HCT116 (cell line): ENCODE measurements at regions not wholly inside any gene's neighbourhood (a gene's known extent, or its start where the extent isn't known, plus 50 kb on each side); places are given as distances from the start of the nearest gene placed in this dataset.

Source experiments
- ATAC-seq: fragments of 200-7000 bp; cut with Tn5 transposase; 2 replicates; pipeline ENCODE4 v1.9.1; 2020; ENCODE audit warnings: mild to moderate bottlenecking, moderate library complexity
- BruUV-seq: library from RNA; stranded (reverse); fragments of 400-500 nt; replicated peaks from 2 replicates; lab custom pipeline; 2021; lab: Mats Ljungman, UMichigan
- CTCF ChIA-PET: fragments of 300-600 bp; sonication (Branson Sonifier 250); formaldehyde crosslinking; loops from one replicate; lab custom pipeline; 2021; ENCODE audit warnings: antibody characterized with exemption; lab: Charles Lee
- POLR2A ChIA-PET: fragments of 300-600, 350-600 bp; sonication (Branson Sonifier 250); formaldehyde crosslinking; loops from one replicate; lab custom pipeline; 2021; ENCODE audit warnings: antibody characterized with exemption; lab: Charles Lee
- RAD21 ChIA-PET, 2 experiments: fragments of 300-600 bp; sonication (Branson Sonifier 250); formaldehyde crosslinking; loops; one replicate each; lab custom pipeline; 2023; ENCODE audit warnings: low total read pairs in 2 of 2; ENCODE audit not compliant: uncharacterized antibody in 2 of 2, unreplicated experiment in 2 of 2, low non-redundant PET in 1 of 2; lab: Charles Lee
- DNase-seq: peaks from one replicate; pipeline ENCODE4 v3.0.0-alpha.2; 2010; ENCODE audit warnings: low read depth, low spot score
- H2AFZ ChIP-seq: fragments of 200-600 bp; shearing (Covaris generic), sonication (generic); 2 replicates; pipeline ENCODE4 v1.6.1; 2017; ENCODE audit warnings: low read depth, mixed run types, mixed read lengths, antibody characterized with exemption, low read length; ENCODE audit not compliant: poor library complexity, severe bottlenecking
- H3K27ac ChIP-seq: 2 replicates; pipeline ENCODE4 v1.5.1; 2012; ENCODE audit warnings: low read depth, low read length
- H3K27me3 ChIP-seq: fragments of 200-600 bp; sonication (generic); 2 replicates; pipeline ENCODE4 v1.6.1; 2016; ENCODE audit warnings: mixed run types, low read length, mixed read lengths; ENCODE audit not compliant: insufficient read depth
- H3K36me3 ChIP-seq, 2 experiments: fragments of 200-500 bp in 1 of 2; fragments of 200-600 bp in 1 of 2; sonication (Bioruptor generic) in 1 of 2; sonication (generic) in 1 of 2; 2 replicates each; pipeline versions ENCODE4 v1.5.1 to v1.6.1; 2014 to 2016; ENCODE audit warnings: low read length in 2 of 2, inconsistent platforms in 1 of 2, mixed read lengths in 1 of 2, mixed run types in 1 of 2; ENCODE audit not compliant: insufficient read depth in 2 of 2, control insufficient read depth in 1 of 2
- H3K4me1 ChIP-seq, 2 experiments: fragments of 200-600 bp in 1 of 2; sonication (generic) in 1 of 2; 2 replicates each; pipeline versions ENCODE4 v1.5.1 to v1.6.1; 2012 to 2017; ENCODE audit warnings: low read length in 2 of 2, inconsistent platforms in 1 of 2, mild to moderate bottlenecking in 1 of 2, mixed read lengths in 1 of 2, mixed run types in 1 of 2, moderate library complexity in 1 of 2; ENCODE audit not compliant: insufficient read depth in 2 of 2, control insufficient read depth in 1 of 2
- H3K4me2 ChIP-seq: fragments of 200-600 bp; sonication (generic); 2 replicates; pipeline ENCODE4 v1.6.1; 2017; ENCODE audit warnings: mixed run types, low read length, mixed read lengths
- H3K4me3 ChIP-seq, 2 experiments: fragments of 200-600 bp in 1 of 2; sonication (generic) in 1 of 2; replicated peaks in 1 of 2; 2 replicates each; pipeline ENCODE4 v1.5.1; 2011 to 2016; ENCODE audit warnings: low read length in 2 of 2, control low read depth in 1 of 2, low read depth in 1 of 2, mild to moderate bottlenecking in 1 of 2, mixed read lengths in 1 of 2, mixed run types in 1 of 2
- H3K79me2 ChIP-seq: fragments of 200-600 bp; sonication (generic); 2 replicates; pipeline ENCODE4 v1.6.1; 2017; ENCODE audit warnings: mild to moderate bottlenecking, mixed run types, low read length, moderate library complexity, mixed read lengths; ENCODE audit not compliant: insufficient read depth
- H3K9ac ChIP-seq: fragments of 200-600 bp; sonication (generic); 2 replicates; pipeline ENCODE4 v1.6.1; 2016; ENCODE audit warnings: low read length, mixed read lengths
- H3K9me2 ChIP-seq: fragments of 200-600 bp; sonication (generic), shearing (Covaris generic); 2 replicates; pipeline ENCODE4 v1.6.1; 2017; ENCODE audit warnings: mixed run types, mild to moderate bottlenecking, moderate library complexity; ENCODE audit not compliant: insufficient read depth
- H3K9me3 ChIP-seq, 2 experiments: fragments of 200-500 bp in 1 of 2; fragments of 200-600 bp in 1 of 2; sonication (Bioruptor generic) in 1 of 2; sonication (generic) in 1 of 2; 2 replicates each; pipeline ENCODE4 v1.6.1; 2014 to 2017; ENCODE audit warnings: low read length in 2 of 2, mixed read lengths in 2 of 2, inconsistent platforms in 1 of 2, low read depth in 1 of 2, mild to moderate bottlenecking in 1 of 2, mixed run types in 1 of 2, moderate library complexity in 1 of 2; ENCODE audit not compliant: control insufficient read depth in 1 of 2, insufficient read depth in 1 of 2
- H4K20me1 ChIP-seq: fragments of 200-600 bp; sonication (generic), shearing (Covaris generic); 2 replicates; pipeline ENCODE4 v1.6.1; 2017; ENCODE audit warnings: mixed run types, mild to moderate bottlenecking, moderate library complexity; ENCODE audit not compliant: insufficient read depth
- EGR1 ChIP-seq: IDR thresholded peaks from 2 replicates; pipeline ENCODE4 v1.6.1; 2012; ENCODE audit warnings: low read depth
- EZH2 ChIP-seq: fragments of 200-600 bp; sonication (generic); IDR thresholded peaks from 2 replicates; pipeline ENCODE4 v1.6.1; 2017; ENCODE audit warnings: antibody characterized with exemption, mixed run types
- FOSL1 ChIP-seq: IDR thresholded peaks from 2 replicates; pipeline ENCODE4 v1.6.1; 2012; ENCODE audit warnings: low read depth
- RAD21 ChIP-seq: IDR thresholded peaks from 2 replicates; pipeline ENCODE4 v1.6.1; 2012; ENCODE audit warnings: low read depth, mild to moderate bottlenecking
- SIN3A ChIP-seq: IDR thresholded peaks from 2 replicates; pipeline ENCODE4 v1.6.1; 2012; ENCODE audit warnings: low read depth
- SP1 ChIP-seq: IDR thresholded peaks from 2 replicates; pipeline ENCODE4 v1.6.1; 2012; ENCODE audit warnings: low read depth
- intact Hi-C: fragments of 100-400 bp; cut with micrococcal nuclease; formaldehyde crosslinking; loops from 2 replicates; pipeline ENCODE4 v1.10.0; 2022
- TF ChIP-seq, protein P1 (sequence below): IDR thresholded peaks from 2 replicates; pipeline ENCODE4 v1.6.1; 2011; ENCODE audit warnings: mild to moderate bottlenecking, low read length, moderate library complexity; ENCODE audit not compliant: insufficient replicate concordance; ENCODE audit errors: extremely low read depth

DNA sequence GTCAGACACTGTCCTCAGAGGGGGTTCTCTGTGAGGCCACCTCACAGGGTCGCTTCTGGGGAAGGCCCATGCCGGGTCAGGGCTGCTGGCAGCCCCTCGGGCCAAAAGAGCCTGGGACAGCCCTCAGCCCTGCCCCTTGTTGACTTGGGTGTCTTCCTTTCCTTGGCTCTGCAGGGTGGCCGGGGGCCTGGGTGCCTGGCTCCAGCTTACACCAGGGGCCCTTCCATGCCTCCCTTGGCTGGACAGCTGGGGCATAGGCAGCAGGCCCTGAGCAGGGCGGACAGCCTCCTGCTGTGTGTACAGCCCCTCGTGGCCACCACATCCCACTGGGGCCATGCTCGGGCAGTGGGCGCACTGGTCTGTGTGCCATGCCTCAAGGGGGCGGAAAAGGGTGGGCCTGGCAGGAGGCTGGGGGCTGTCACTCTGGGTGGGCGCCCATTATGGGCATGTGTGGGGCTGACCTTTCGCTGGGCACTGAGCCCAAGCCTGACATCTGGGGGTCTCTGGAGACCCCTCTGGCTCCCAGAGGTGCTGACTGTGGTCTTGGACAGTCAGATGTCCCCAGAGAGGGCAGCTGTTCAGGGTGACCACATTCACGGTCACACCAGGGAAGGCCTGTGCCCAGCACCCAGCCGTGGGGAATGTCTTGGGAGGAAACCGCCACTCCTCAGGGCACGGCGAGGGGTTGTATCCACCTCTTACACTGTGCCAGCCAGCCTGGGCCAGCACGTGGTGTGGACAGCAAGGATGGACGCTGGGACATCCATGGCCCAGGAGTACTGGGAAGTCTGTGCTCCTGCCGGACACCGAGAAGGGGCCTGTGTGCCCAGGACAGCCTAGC lies 313.3 kb downstream of the TMEM121 start:
- Histone ChIP-seq H3K9me3 (no peaks in the 10 kb centered on the region), H2AFZ (no peak overlapping the region), H3K4me1 (no peaks in the 10 kb centered on the region), H3K9ac (no peak overlapping the region), H3K27me3 (peaks cover 12% of the 10 kb centered on the region; the same call in 1 of the 2 replicates), H3K27ac (no peak overlapping the region), H3K36me3 (no peaks in the 10 kb centered on the region), H3K4me3 (no peak overlapping the region), H4K20me1 (no peaks in the 10 kb centered on the region), H3K4me2 (no peak overlapping the region), H3K9me2 (no peaks in the 10 kb centered on the region), H3K79me2 (no peaks in the 10 kb centered on the region)
- no peak for ATAC-seq
- ChIA-PET POLR2A (no interaction called here), RAD21 (no interaction called here), CTCF (no interaction called here)
- TF ChIP-seq FOSL1 (no peak), SP1 (no peak), SIN3A (no peak), RAD21 (no peak), EGR1 (no peak), EZH2 (no peak)
- TF ChIP-seq, protein P1, sequence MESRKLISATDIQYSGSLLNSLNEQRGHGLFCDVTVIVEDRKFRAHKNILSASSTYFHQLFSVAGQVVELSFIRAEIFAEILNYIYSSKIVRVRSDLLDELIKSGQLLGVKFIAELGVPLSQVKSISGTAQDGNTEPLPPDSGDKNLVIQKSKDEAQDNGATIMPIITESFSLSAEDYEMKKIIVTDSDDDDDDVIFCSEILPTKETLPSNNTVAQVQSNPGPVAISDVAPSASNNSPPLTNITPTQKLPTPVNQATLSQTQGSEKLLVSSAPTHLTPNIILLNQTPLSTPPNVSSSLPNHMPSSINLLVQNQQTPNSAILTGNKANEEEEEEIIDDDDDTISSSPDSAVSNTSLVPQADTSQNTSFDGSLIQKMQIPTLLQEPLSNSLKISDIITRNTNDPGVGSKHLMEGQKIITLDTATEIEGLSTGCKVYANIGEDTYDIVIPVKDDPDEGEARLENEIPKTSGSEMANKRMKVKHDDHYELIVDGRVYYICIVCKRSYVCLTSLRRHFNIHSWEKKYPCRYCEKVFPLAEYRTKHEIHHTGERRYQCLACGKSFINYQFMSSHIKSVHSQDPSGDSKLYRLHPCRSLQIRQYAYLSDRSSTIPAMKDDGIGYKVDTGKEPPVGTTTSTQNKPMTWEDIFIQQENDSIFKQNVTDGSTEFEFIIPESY = no peak
- DNase-seq = no peak
- no TSS peak for BruUV-seq
- intact Hi-C loops = no loop called here
